Prostate gland (tissue), 2 donors: ENCODE measurements at regions not wholly inside any gene's neighbourhood (a gene's known extent, or its start where the extent isn't known, plus 50 kb on each side); places are given as distances from the start of the nearest gene placed in this dataset.
"Not testable (repeated sequence)": the region's sequence is repeated elsewhere in the genome, so short reads cannot be mapped to it uniquely, and the experiment has no call there.

Experiments used
- POLR2A ChIP-seq: fragments of 450-650 bp; IDR thresholded peaks from one replicate; pipeline ENCODE4 v1.6.1; 2016; ENCODE audit warnings: antibody characterized with exemption, mild to moderate bottlenecking
- POLR2AphosphoS5 ChIP-seq: sonication (generic); formaldehyde crosslinking; IDR thresholded peaks from one replicate; pipeline ENCODE4 v1.6.1; 2017; ENCODE audit warnings: antibody characterized with exemption
- TF ChIP-seq, protein P1 (sequence below), 4 experiments: fragments of 200-600 bp in 2 of 4; fragments of 450-650 bp in 2 of 4; sonication (generic) in 2 of 4; IDR thresholded peaks; 1 replicate in 3 of 4; 2 replicates in 1 of 4; pipeline ENCODE4 v1.5.1; 2016 to 2019; ENCODE audit warnings: antibody characterized with exemption in 4 of 4, mild to moderate bottlenecking in 2 of 4, moderate library complexity in 2 of 4

GRCh38 chr5:99534241-99534640, 605.4 kb upstream of the CHD1 start:
- TF ChIP-seq, protein P1, sequence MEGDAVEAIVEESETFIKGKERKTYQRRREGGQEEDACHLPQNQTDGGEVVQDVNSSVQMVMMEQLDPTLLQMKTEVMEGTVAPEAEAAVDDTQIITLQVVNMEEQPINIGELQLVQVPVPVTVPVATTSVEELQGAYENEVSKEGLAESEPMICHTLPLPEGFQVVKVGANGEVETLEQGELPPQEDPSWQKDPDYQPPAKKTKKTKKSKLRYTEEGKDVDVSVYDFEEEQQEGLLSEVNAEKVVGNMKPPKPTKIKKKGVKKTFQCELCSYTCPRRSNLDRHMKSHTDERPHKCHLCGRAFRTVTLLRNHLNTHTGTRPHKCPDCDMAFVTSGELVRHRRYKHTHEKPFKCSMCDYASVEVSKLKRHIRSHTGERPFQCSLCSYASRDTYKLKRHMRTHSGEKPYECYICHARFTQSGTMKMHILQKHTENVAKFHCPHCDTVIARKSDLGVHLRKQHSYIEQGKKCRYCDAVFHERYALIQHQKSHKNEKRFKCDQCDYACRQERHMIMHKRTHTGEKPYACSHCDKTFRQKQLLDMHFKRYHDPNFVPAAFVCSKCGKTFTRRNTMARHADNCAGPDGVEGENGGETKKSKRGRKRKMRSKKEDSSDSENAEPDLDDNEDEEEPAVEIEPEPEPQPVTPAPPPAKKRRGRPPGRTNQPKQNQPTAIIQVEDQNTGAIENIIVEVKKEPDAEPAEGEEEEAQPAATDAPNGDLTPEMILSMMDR (IDR thresholded peaks at IDR 0.05) = not testable (repeated sequence)
- not testable (repeated sequence) for TF ChIP-seq POLR2A, POLR2AphosphoS5
